HG03342 (cell line): ENCODE measurements at regions not wholly inside any gene's neighbourhood (a gene's known extent, or its start where the extent isn't known, plus 50 kb on each side); places are given as distances from the start of the nearest gene placed in this dataset.
A peak's percentile ranks its signal among the peaks of the same experiment; 100 is the strongest.

Experiments
- ATAC-seq: cut with Tn5 transposase; IDR thresholded peaks from one replicate; pipeline ENCODE4 v1.9.1; 2021; ENCODE audit warnings: mild to moderate bottlenecking, moderate library complexity; ENCODE audit not compliant: unreplicated experiment

DNA sequence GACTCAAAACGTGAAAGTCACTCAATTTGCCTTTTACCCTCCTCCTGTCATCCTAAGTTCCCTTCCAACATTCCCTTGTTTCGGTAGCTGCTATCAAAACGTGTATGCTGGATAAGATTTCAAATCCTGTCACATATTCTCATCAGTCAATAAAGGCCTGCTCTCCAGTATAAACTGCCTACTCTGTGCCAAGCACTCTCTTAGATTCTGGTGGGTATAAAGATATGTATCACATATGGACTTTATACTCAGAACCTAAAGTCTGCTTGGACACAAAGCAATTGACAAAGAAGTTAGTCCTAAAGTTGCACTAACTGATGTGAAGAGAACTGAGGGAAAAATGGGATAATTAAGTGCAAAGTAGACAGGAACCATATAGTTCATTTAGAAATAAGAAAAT is 476.6 kb upstream of the MARCKS start:
- no peak for ATAC-seq

DNA sequence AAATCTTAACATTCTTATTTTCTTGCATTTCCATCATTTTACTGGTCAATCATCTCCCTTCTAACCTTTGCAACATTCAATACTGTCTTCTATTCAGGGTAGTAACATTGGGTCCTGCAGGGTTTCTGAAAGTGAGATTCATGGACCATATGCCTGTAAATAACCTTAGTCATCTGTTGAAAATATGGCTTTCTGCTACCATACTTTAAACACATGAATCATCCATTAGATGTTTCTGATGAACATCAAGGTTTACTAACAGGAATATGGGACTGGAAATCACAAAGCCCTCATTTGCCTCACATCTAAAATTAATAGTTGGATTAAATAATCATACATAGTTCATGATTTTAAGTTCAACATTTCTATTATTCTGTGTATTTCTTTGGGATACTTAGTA is 475.9 kb upstream of the MARCKS start:
- no peak for ATAC-seq

DNA sequence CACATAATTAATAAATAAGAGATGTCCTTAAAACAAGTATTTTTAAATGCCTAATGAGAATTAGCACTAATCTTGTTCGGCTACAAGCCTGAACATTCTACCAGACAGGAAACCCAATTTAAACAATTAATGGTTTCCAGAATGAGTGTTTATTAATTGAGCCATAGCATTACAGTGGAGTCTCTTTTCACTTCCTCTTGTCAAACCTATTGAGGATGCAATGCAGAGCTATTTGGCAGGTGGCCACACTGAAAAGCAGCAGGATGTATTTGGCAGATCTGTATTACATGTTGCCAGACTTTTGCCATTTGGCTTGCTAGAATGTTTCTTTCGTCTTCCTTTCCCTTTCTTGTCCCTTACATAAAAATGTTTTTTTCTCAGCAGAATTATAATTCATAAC is 475.2 kb upstream of the MARCKS start:
- ATAC-seq, result peak; percentile 87

- no peak for ATAC-seq
Observed at GRCh38 chr6:113383701-113384100, 473.4 kb upstream of the MARCKS start.

GRCh38 chr6:113385020-113385431 is 472.1 kb upstream of the MARCKS start:
- no peak for ATAC-seq

GRCh38 chr6:113388996-113389395 is 468.1 kb upstream of the MARCKS start:
- no peak for ATAC-seq

DNA sequence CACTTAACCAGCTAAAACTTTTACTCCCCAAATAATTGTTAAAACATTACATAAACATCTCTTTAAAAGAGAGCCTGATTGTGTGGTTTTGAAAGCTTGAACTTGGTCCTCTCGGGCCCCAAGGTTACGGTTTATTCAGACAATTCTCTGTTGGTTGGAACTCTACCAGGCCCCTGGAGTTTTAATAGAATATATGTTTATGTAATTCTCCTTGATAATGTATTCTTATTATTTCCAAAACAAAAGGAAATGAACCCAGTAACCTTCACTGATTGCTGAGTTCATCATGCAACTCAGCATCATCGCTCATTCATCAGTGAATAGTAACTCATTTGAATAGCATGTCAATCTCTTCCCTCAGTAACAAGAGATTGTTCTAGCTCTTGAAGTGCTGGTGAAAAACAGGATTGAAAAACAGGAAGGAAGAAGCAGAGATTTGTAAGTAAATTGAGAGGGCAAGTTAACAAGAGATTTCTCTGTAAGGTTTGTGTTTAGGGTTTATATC is 464.5 kb upstream of the MARCKS start:
- no peak for ATAC-seq

- ATAC-seq, result no peak
Observed at GRCh38 chr6:113394216-113394615, 462.9 kb upstream of the MARCKS start.

DNA sequence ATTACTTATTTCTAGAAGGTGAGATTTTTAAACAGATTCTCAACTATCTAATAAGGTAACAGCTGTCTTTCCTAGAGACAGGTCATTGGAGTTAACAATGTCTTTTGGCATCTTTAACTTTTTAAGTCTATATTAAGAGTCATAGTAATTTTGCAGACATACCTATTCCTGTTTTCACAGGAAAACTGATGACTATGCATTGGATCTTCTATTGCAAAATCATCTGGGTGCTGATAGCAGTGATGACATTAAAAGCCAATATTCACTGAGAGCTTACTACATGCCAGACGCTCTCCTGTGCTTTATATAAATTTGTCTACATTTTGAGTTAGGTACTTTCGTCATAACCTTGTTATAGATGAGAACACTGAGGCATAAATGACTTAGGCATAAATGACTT is 462.4 kb upstream of the MARCKS start:
- ATAC-seq, result no peak

GRCh38 chr6:113396730-113397129 is 460.4 kb upstream of the MARCKS start:
- no peak for ATAC-seq

GRCh38 chr6:113397236-113397635 is 459.9 kb upstream of the MARCKS start:
- ATAC-seq, result no peak

DNA sequence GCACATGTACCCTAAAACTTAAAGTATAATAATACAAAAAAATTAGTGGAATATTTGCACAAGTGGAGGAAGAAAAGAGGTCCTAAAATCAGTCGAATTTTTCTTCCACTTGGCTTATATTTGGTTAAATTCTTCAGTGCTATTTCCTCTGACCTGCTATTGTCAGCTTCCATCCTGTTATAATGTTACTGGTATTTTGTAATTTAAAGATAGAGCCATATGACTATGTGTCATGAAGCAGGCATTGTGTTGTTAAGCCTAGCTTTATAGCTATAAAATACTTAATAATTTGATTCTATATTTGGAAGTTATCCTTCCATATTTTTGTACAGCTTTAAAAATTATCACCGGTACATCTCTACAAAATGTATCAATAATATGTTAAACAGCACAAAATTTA is 455.9 kb upstream of the MARCKS start:
- no peak for ATAC-seq

DNA sequence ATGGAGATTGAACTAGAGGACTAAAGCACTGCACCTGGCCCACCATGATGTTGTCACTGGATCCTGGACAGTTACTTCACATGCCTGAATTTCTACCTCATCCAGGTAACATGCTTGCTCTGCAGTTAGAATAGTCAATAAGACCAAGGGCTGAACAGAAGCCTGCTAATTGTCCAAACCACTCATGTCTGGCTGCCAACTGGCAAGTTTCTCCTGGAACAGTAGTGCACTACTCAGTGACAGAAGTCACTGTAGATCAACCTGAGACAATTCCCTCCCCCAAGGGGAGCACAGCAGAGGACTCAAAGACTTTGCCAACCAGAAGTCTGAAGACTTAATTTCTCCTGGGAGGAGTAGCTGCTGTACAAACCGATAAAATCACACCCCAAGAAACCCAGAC is 454.6 kb upstream of the MARCKS start:
- no peak for ATAC-seq

GRCh38 chr6:113403966-113404595 is 453.1 kb upstream of the MARCKS start:
- no peak for ATAC-seq

DNA sequence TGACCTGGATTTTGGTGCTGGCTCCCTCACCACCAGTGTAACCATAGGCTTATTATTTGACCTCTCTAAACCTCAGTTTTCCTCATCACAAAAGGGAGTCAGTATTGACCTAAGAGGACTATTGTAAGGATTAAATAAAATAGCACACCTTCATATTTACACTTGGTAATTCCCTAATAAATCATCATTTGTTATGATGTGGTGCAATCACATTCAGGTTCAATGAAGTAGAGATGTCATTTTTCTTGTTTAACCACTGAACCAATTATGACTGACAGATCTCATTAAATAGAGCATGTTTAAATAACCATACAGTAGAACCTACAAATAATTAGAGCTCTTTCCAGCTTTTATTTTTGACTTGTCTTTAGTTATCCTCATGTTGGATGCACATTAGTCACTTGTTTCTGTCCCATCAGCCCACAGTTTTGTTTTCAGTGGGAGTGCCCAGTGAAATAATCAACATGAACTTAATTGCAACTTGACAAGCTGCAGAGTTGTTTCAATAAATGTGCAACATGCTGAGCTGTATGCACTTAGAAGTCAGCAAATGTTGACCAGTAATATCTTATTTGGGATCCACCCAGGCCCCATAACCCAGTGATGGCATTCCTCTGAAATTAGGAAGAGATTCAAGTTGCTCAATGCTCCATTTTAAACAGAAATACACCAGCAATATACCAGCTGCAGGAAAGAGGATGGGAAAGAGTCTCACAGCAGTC is 451.7 kb upstream of the MARCKS start:
- no peak for ATAC-seq

- no peak for ATAC-seq
Observed at GRCh38 chr6:113406048-113406695, 451.0 kb upstream of the MARCKS start.

DNA sequence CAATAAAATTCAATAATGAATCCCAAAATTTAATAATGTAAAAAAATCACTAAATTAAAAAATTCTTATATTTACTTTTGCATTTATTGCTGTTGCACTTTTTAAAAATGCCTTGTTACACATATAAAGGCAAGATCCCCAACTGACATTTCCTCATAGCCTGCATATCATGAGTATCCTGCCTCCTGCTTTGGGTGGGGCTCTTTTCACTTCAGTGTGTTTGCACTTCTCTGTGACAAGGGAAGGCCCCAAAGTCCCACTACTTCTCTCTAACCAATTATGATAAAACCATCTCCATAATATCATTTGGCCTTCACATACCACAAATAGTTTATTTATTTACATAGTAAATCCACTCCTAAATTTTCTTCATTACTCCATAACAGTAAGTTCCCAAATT is 446.1 kb upstream of the MARCKS start:
- ATAC-seq, result no peak

DNA sequence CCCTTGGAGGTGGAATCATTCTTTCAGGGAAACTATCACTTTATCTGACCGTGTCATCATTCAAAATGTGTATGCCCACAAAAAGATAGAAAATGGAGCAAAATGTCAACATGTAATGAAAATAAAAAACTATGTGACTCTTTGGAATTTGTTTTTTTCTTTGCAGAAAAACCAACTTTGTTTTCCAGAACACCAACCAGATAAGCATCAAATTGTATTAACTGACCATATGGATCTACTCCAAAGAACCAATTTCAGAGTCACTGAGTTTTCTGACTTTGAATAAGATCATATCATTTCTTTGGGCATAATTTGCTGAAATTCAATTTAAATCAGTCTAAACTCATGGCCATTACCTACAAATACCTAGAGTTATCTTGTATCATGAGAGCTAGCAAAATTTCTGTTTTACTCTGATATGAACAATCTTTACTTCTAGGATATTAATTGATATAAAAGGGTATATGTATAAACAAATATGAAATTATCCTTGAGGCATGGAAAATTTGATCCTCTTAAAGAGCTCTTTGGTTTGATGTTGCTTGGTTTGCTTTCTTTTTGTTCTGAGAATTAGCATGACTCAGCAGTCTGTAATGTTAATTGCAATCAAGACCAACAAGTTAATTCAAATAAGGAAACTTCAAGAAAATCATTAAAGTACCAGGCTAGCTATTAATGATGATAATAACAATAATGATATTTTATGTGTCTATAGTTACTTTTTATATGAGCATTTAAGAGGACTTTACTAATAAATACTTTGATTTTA is 444.4 kb upstream of the MARCKS start:
- no peak for ATAC-seq

DNA sequence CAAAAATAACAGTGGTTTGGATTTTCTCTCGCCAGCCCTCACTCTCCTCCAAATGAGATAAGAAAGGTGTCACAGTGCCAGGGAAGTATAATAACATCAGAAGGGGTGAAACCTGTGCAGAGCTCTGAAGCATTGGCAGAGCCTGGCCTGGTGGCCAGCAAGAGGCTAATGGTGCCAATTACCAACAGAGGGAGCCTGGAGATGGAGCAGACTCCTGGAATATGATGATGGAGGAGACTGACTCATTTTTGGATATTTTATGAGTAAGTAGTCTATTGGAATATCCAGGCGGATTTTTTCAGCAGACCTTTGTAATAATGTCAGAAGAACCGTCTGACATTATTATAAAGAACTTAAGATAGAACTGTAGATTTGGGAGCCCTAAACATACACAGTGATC is 442.6 kb upstream of the MARCKS start:
- ATAC-seq, result no peak

- ATAC-seq, result no peak
Observed at GRCh38 chr6:113416170-113416569, 441.0 kb upstream of the MARCKS start.

GRCh38 chr6:113420290-113420689 is 436.9 kb upstream of the MARCKS start:
- no peak for ATAC-seq
